Middle frontal gyrus (tissue), 1 donor: ENCODE measurements at regions not wholly inside any gene's neighbourhood (a gene's known extent, or its start where the extent isn't known, plus 50 kb on each side); places are given as distances from the start of the nearest gene placed in this dataset.
"Not testable (repeated sequence)": the region's sequence is repeated elsewhere in the genome, so short reads cannot be mapped to it uniquely, and the experiment has no call there.

ENCODE experiments used
- DNase-seq: peaks from one replicate; pipeline ENCODE4 v3.0.0-alpha.2; 2015; ENCODE audit warnings: low spot score; ENCODE audit errors: extremely low spot score

DNA sequence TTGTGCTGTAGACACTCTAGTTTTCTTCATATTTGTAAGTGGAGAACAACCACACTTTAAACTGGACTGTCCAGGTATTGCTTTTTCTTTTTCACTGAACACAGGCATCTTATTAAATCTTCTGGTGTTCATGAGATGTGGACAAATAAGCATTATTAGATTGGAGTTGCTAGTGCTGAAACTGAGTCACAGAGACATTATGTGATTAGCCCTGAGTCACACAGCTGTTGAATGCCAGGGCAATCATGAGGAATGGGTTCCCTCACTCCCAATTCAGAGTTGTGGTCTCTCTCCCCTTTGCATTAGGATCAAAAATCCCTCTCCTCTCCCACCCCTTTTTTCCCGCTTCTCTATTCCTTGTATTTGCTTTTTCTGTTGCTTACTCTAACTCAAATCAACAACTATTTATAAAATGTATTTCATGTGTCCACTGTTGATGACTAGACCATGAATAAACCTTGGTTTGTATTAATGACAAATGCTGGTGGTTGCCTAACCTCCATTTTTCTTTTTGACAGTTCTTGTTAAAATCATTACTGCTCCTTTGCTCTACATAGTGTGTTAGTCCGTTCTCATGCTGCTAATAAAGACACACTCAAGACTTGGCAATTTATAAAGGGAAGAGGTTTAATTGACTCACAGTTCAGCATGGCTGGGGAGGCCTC is 738.2 kb downstream of the BRINP1 start:
- DNase-seq, result no peak

DNA sequence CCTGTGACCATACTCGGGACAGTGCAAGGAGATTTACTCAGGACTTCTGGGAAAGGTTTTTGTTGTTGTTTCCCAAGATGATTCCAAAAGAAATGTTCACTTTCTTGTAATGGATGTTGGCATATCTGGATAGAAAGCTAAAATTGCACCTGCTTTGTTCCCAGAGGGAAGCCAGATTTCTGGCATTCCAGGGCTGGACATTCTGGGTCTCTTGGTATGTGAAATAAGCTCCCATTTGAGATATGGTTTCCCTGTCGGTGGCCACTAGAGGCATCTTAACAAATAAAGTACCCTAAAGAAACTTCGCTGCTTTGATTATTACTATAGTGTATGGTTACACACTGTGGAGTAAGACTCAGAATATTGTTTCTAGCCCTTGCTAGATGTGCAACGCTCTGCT is 737.3 kb downstream of the BRINP1 start:
- DNase-seq, result no peak

DNA sequence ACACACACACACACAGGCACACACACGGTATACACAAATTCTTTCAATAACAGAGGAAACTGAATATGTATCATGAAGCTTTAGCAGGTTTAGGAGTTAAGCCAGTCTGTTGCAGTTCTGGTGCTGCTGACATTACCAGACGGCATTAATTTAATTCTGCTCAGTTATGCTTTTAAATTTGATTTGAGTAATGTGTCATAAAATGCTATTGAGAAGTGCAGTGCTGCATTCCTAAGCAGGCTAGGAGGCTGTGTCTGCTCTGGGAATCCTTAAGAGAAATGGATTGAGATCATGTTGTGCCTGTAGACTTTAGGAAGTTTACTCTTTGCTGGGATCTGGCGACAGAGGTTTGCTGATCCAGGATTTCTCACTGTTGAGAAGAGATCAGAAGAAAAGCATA is 733.8 kb downstream of the BRINP1 start:
- DNase-seq, result no peak

DNA sequence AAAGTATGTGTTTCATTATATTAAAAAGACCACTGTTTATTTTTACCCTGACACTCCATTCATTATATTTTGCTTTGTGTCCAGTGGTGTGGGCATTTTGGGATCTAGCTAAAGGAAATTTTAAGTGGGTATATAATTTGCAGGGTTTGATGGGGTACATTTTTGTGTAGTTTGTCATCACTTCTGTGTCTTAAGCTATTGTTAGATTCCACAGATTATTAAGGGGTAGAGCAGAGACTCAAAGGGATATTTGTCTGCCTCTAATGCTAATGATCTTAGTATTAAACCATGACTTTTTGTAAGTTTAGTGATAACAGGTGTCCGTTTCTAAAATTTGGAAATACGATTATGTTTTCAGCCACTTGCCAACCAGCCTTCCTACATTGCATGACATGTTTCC is 731.6 kb downstream of the BRINP1 start:
- DNase-seq, result no peak

DNA sequence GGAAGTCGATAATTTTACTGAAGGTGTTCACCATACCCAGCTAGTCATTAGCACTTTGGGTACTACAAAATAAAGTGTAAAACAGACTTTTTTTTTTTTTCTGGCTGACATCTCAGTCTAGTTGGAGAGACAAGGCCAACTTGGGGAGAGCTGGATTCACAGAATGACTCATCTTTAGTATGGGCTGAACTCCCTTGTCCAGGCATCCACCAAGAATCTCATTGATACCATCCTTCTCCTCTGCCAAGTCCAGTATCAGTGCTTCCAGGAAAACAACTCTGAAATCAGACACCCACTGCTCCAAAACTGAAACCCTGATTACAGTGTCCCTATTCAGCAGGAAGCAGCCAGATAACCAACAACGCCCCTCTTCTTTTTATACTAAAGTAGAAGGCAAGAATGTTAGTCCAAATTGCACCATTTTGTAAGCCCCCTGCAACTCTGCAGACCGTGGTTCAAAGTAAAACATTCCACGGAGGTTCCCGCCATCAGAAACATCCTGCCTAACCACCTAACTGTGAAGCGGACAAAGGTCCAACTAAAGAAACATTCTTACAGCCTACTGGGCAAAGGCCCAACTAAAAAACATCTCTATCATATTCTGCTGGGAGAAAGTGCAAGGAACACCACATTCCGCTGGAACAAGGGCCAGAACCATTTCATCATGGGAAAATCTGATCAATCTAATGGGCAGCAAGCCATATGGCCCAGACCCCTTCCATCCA is 728.2 kb downstream of the BRINP1 start:
- no peak for DNase-seq

DNA sequence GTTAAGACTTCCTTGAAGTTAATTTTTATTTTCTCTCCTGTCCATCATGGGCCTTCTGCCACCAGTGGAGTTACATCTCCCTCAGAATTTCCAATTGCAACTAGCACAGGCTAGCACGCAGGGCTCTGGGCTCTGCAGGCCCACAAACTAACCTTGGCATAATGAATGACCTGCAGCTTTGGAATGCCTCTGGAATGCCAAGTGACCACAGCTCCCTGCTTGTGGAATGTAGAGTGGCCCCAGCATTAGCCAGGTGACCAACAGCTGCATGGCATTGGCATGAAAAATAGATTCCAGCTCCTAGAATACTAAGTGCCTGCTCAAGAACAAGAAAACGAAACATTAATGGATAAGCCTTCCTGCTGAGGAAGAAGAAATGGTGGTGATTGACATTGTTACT is 726.1 kb downstream of the BRINP1 start:
- DNase-seq, result no peak

DNA sequence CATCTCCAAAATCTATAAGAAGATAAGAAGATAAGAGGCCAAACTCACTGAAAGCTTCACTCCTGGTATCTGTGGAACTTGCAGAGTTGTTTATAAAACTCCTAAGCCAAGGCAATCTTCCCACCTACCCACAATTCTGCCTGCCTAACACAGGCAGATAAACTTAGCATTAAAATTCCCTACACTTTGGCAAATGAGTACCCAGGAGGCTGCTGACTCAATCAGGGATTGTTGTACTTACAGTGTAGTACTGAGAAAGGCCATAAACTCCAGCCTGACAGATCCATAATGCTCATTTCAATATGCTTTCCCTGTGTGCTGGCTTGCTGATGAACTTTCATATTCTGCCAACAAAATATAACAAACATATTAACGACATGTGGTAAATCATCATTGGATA is 725.2 kb downstream of the BRINP1 start:
- DNase-seq, result no peak

DNA sequence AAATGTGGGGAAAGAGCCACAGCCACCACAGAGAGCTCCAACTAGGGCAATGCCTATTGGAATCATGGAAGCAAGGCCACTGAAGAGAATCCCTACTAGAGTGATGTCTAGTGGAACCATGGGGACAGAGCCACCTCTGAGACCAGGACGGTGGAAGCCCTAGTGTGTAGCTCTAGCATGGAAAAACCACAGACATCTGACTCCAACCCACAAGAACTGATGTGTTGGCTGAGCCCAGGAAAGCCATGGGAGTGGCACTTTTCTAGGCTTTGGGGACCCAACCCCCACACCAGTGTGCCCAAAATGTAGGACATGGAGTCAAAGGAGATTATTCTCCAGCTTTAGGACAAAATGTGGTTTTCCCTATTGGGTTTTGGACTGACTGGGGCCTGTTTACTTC is 721.9 kb downstream of the BRINP1 start:
- DNase-seq, result no peak

DNA sequence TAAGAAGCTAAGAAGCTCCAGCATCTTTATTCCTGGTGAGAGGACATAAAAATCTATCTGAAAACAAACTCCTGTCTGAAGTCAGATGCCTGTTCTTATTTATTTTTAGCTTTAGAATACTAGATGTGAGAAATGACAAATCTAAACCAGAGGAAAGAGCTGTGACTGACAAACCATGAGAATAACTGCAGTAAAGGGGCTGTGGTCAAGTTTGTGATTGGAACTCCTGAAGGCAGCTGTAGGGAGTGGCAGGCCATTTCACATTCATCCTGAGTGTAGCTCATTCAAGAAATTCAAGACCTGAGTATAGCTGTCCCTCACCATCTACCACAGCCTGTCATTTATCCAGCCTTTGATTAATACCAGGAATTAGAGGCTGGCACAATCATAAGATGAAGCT is 718.8 kb downstream of the BRINP1 start:
- DNase-seq, result no peak

DNA sequence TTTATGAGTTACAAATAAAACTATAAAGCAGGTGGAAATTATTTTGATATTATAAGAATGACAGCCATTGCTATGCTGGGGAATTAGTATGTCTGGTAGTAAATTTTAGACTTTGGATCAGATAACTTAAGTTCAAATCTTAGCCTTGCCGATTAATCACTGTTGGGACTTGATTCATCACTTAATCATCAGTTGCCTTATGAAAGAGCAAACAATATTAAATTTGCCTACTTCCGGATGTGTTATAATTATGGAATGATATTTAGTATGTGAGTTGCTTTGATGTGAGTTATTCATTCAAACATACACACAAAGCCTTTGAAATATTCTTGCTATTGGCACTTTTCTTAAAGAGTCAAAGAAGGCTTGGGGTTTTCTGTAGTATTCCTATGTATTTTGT is 717.7 kb downstream of the BRINP1 start:
- DNase-seq, result no peak

DNA sequence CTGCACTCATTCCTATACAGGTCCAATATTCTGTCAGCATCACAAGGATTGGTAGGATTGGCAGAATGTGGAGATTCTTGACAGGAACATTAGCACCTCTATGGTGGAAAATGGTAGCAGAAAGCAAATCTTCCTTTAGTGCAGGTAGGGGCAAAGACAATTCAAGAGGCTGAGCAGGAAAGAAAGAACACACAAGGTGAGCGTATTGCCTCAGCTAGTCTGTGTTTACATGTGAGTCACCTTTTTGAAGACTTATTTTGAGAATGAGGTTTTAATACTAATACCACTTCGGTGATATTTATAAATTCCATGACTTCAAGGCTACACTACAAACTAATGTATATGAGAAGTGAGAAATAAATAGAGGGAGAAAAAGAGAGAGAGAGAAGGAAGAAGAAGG is 717.0 kb downstream of the BRINP1 start:
- no peak for DNase-seq

DNA sequence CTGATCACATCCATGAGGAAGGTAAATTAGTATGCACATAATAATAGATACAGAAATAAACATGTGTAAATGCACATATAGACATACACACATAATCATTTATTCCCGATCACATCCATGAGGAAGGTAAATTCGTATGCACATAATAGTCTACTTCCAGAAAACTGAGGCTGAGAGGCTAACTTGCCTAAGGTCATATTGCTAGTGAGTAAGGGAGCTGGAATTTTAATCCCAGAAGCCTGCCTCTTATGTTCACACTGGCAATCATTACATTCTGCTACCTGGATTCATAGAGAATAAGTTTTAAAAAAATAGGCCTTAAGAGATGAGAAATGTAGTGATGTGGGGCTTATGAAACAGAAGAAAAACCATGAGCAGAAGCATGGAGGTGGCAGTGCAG is 716.3 kb downstream of the BRINP1 start:
- DNase-seq, result no peak

DNA sequence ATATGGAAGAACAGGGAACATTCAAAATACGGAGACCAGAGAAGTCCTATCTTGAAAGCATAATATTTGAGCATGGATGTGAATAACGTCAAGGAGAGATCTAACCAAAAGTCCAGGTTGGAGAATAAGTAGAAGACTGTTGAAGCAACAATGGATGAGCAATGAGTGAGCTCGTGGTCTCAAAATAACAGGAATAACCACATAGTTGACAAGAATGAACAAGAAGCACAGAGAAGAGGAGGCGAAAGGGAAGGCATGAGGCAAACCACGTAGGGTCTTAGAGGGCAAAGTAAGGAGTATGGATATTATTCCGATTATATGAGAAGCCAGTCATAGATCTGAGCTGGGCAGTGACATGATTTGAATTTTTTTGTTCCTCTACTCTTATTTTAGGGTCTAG is 710.2 kb downstream of the BRINP1 start:
- no peak for DNase-seq

DNA sequence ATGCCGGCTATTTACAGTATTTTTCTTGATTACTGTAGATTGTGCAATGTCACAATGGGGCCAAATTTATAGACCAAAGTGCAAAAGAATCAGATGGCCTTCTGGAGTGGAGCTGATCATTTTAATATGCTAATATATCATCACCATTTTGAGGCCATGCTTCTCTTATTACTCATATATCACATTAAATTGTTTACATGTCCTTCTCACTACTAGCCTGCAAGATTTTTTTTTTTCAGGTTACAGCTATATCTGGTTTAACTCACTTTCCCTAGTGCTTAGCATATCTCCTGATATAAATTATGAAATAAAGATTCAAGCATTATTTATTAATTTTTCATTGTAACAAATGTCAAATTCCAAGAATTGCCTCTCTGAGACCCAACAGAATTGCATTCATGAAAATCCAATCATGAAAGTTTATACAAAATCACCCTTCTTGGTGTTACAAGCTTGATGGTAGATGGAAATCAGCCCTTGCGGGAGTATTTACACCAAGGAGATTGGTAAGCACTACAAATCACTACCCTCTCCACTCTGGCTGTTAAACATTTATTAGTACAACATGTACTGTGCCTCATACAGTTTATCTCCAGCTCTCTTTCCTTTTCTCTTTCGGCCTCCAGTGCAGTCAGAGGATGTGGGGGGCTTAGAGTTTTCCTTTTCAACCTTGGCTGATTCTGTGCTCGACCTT is 703.9 kb downstream of the BRINP1 start:
- DNase-seq, result no peak

DNA sequence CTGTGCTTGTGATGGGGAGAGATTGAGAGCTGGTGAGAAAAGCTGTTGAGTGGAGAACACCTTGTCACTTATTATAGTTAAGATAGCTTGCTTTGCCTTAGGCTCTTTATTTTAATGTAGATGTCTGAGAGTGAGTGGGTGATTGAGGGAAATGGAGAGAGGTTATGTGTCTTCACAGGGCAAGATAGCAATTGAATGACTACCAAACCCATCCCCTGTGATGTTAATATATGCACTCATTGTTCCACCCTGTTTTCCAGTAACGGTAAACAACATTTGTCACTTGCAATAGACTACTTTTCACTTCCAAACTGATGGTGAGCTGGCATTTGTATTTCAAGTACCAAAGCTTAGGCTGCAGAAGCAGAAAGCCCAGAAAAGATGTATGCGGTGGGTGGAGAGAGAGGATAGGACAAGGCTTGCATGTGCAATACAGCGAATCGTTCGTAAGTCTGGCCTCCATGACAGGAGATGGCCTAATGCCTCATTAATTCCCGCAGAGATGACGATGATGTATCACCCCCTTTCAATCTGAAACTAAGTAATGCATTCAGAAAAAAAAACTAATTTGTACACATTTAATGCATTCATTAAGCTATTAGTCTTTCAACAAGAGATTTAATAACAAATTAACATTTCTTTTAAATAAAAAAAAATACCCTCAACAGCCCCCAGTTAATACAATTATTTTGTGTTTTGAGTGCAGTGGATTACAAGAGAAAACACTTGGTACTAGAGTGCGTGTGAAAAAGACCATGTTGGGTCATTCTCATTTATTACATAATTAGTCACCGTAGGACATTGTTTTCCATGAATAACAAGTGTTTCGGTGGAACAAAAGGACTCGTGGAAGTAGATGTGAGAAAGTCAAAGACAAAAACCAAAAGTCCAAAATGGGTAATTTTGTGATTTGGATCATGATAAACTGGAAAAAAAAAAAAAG is 699.0 kb downstream of the BRINP1 start:
- no peak for DNase-seq

DNA sequence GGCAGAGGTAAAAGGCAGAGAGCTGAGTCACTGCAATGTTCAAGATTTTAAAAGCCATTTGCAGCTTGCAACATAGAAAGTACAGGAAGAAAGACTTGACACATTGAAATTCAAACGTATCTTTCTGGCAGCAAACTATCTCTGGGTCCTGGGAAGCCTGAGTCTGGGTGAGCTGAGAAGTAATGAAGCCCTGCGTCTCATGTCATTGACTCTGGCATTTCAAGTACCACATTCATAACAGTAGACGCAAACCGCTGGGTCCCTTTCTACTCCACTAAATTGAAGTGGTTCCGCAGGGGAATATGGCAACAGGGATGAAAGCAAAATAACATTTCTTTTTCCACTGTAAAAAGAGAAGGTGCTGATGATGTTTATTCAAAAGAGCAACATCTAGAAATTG is 694.3 kb downstream of the BRINP1 start:
- DNase-seq, result no peak

DNA sequence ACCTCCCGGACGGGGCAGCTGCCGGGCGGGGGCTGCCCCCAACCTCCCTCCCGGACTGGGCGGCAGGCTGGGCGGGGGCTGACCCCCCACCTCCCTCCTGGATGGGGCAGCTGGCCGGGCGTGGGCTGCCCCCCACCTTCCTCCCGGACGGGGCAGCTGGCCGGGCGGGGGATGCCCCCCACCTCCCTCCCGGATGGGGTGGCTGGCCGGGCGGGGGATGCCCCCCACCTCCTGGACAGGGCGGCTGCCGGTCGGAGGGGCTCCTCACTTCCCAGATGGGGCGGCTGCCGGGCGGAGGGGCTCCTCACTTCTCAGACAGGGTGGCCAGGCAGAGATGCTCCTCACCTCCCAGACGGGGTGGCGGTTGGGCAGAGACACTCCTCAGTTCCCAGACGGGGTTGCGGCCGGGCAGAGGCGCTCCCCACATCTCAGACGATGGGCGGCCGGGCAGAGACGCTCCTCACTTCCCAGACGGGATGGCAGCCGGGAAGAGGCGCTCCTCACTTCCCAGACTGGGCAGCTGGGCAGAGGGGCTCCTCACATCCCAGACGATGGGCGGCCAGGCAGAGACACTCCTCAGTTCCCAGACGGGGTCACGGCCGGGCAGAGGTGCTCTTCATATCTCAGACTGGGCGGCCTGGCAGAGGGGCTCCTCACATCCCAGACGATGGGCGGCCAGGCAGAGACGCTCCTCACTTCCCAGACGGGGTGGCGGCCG is 691.1 kb downstream of the BRINP1 start:
- not testable (repeated sequence) for DNase-seq

DNA sequence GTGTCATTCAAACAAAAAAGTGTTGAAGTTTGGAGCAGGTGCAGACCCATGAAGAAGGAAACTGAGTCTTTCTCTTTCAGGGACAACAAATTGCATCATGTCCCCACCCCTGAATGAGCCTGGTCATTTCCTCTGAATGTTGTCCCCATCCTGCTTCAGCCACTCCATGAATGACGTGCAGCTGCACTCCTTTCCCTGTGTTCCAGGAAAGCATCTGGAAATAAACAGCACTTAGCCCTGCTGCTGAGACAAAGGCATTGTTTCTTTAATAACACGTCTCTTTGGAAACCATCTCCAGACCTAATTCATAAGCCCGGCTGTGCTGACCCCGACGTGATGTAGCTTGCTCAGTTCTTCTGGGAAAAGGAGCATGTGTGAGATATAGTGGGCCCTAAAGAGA is 682.3 kb downstream of the BRINP1 start:
- DNase-seq, result no peak

DNA sequence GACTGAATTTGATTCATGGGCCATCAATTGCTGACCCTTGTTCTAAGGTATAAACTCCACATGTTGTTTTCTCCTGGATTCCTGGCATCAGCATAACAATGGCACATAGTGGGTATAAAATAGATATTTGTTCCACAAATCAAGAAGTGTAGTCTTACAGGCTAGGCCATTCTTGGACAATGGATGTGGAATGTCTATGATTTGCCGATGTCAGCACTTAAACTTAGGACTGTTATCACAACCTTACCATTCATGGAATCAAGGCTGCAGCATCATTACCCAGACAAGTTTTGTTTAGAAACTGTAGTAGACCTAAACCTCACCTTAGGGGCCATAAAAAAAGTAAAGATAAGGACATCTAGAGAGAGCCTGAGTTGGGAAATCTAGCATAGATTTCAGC is 680.0 kb downstream of the BRINP1 start:
- DNase-seq, result no peak

DNA sequence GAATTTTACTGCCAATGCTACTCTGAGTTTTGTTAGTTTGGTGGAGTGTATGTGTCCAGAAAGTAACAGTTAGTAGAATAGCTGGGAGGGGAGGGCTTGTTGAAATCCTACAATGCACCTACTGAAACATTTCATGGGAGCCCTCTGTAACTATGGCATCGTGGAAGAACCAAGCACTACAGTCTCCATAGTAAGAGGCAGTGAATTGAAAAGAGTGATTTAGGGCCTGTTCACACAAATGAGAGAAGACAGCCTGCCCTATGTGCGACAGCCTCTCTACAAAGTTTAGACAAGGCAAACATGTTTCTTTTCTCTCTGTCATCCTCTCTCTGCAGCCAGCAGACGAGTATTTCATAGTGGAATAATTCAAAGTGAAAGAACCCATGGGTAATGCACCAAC is 676.6 kb downstream of the BRINP1 start:
- DNase-seq, result no peak

DNA sequence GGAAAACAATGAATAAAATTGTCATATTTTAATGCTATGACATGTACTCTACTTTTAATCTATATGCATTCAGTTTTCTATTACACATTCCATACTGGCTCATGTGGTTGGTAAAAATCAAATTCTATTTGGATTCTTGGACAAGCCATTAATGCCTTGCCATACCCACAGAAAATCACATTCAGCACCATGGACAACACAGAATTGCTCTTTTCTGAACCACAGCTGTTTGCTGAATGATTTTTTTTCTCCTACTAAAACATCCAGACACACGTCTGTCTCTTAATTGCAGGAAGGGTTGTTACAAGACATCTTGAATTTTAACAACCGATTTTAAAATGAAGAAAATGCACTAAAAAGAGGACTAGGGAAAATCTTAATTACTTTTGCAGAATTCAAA is 675.6 kb downstream of the BRINP1 start:
- DNase-seq, result no peak
